Fibroblast of lung (primary cell): ENCODE measurements at regions not wholly inside any gene's neighbourhood (a gene's known extent, or its start where the extent isn't known, plus 50 kb on each side); places are given as distances from the start of the nearest gene placed in this dataset.

ENCODE experiments used
- CTCF ChIP-seq, 2 donors: IDR thresholded peaks in 1 of 2; conservative IDR thresholded peaks in 1 of 2; 1 replicate in 1 of 2; 2 replicates in 1 of 2; pipeline ENCODE4 v1.5.1; 2011 to 2012; ENCODE audit warnings: low read length in 2 of 2, control low read depth in 1 of 2, inconsistent platforms in 1 of 2, low read depth in 1 of 2, mild to moderate bottlenecking in 1 of 2
- EZH2 ChIP-seq: IDR thresholded peaks from 2 replicates; pipeline ENCODE4 v1.5.1; 2012; ENCODE audit warnings: low read length, control low read depth, mild to moderate bottlenecking; ENCODE audit errors: missing control alignments

- TF ChIP-seq CTCF (conservative IDR thresholded peaks at IDR 0.05 in 1 of 2, IDR thresholded peaks at IDR 0.05 in 1 of 2; ENCODE audit: low read depth in 1 of 2, low read length in 2 of 2) (no peak), EZH2 (no peak)
These were observed 115.2 kb downstream of the MRPL14 start for GRCh38 chr6:44012078-44012493.
